ENCODE measurements at regions not wholly inside any gene's neighbourhood (a gene's known extent, or its start where the extent isn't known, plus 50 kb on each side); places are given as distances from the start of the nearest gene placed in this dataset.

DNA sequence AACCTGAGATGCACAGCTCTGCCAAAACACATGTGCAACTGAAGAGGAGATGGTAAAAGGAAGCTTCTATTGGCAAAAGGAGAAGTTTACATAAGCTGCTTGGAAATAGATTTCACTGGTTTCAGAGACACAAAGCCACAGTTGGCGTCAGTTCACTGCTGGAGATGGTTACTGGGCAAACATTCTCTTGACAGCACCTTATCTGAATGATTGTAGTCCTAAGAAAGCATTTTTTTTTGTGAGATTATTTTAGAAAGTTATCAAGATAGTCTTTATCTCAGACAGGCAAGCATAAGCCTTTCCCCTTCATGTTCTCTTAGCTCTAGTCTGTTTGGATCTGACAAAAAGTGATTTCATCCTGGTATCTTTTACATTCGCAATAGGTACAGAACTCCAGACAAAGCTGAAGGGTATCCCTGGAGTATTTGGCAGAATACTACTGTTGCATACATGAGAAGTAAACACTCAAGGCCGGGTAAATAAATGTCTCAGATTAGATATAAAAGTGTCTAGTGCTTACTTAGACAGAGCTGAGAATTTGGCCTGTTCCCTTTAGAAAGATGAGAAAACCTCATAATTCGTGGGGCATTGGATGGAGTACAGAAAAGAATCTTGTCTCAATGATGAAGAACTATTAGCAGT lies 1668.0 kb upstream of the NUDT12 start:
- Histone ChIP-seq H3K9me3 (replicated peaks) (no peaks in the 10 kb centered on the region), H3K36me3 (no peaks in the 10 kb centered on the region), H3K4me1 (no peaks in the 10 kb centered on the region), H3K27ac (replicated peaks) (no peak overlapping the region), H3K4me3 (no peak overlapping the region), H3K27me3 (ENCODE audit: low read depth) (no peaks in the 10 kb centered on the region)
- intact Hi-C loops (cut with micrococcal nuclease), result no loop called here
- DNase-seq, result no peak
- TF ChIP-seq, protein P1, sequence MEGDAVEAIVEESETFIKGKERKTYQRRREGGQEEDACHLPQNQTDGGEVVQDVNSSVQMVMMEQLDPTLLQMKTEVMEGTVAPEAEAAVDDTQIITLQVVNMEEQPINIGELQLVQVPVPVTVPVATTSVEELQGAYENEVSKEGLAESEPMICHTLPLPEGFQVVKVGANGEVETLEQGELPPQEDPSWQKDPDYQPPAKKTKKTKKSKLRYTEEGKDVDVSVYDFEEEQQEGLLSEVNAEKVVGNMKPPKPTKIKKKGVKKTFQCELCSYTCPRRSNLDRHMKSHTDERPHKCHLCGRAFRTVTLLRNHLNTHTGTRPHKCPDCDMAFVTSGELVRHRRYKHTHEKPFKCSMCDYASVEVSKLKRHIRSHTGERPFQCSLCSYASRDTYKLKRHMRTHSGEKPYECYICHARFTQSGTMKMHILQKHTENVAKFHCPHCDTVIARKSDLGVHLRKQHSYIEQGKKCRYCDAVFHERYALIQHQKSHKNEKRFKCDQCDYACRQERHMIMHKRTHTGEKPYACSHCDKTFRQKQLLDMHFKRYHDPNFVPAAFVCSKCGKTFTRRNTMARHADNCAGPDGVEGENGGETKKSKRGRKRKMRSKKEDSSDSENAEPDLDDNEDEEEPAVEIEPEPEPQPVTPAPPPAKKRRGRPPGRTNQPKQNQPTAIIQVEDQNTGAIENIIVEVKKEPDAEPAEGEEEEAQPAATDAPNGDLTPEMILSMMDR (IDR thresholded peaks at IDR 0.05; ENCODE audit: borderline replicate concordance), result no peak

DNA sequence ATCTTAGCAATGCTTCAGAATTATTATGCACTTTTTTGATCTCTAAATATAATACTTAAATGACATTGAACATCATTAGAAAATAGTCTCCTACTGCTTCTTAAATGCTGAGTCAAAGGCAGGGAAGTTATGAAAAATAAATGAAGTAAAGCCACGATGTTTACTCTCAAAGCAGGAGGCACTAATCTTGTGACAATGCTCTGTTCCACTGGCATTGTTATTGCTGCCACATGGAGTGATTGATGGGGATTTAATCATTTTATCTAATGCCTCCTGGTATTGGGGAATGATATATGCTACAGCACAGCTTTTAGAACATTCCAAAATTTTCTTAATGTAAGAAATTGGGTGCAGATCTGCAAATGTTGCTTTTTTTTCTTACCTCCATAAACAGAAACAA lies 1655.4 kb upstream of the NUDT12 start:
- H3K4me1 ChIP-seq, result no peaks in the 10 kb centered on the region
- TF ChIP-seq, protein P1 (IDR thresholded peaks at IDR 0.05; ENCODE audit: borderline replicate concordance), result no peak
- intact Hi-C loops (cut with micrococcal nuclease), result no loop called here
- H3K9me3 ChIP-seq (replicated peaks), result peaks cover 15% of the 10 kb centered on the region
- DNase-seq, result no peak
- H3K27ac ChIP-seq (replicated peaks), result no peak overlapping the region
- H3K27me3 ChIP-seq (ENCODE audit: low read depth), result no peaks in the 10 kb centered on the region
- H3K4me3 ChIP-seq, result no peak overlapping the region
- H3K36me3 ChIP-seq, result no peaks in the 10 kb centered on the region

DNA sequence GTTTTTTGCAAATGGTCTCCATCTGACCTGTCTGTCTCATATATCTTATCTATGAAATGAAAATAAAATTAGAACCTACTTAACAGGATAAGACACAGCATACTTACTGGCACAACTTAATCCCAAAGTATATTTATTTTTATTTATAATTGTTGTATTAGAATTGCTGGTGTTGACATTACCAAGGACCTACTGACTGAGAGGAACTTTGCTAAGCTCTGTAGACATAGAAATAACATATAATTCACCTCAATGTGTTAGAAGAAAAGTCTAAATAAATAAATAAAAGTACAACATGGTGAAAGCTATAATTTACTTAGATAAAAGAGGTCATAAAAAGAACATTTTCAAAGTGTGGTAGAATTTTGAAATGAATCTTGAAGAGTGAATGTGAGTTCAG lies 1650.5 kb upstream of the NUDT12 start:
- intact Hi-C loops (cut with micrococcal nuclease), result no loop called here
- Histone ChIP-seq H3K4me1 (no peaks in the 10 kb centered on the region), H3K9me3 (replicated peaks) (no peaks in the 10 kb centered on the region), H3K27ac (replicated peaks) (no peak overlapping the region), H3K4me3 (no peak overlapping the region), H3K36me3 (no peaks in the 10 kb centered on the region), H3K27me3 (ENCODE audit: low read depth) (no peaks in the 10 kb centered on the region)
- TF ChIP-seq, protein P1 (IDR thresholded peaks at IDR 0.05; ENCODE audit: borderline replicate concordance), result no peak
- no peak for DNase-seq

DNA sequence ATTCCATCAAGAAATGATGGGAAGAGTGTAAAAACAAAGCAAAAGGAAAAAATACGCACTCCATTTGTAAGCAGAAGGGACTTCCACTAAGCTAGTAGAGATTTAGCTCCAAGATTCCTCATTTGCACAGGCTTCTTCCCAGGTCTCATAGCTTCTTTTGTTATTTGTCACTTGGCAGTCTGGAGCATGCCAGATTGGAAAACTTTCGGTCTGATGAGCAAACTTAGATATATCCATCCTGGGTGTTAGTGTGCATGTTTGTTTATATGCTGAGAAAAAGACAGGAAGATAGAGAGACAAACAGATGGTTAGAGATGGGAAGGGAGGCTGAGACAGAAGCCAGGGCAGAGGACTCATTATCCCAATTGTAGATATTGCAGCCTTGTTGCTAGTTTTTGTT lies 1644.5 kb upstream of the NUDT12 start:
- TF ChIP-seq, protein P1 (IDR thresholded peaks at IDR 0.05; ENCODE audit: borderline replicate concordance), result no peak
- H3K9me3 ChIP-seq (replicated peaks), result peaks cover 12% of the 10 kb centered on the region
- H3K4me3 ChIP-seq, result no peak overlapping the region
- H3K4me1 ChIP-seq, result no peaks in the 10 kb centered on the region
- H3K36me3 ChIP-seq, result no peaks in the 10 kb centered on the region
- intact Hi-C loops (cut with micrococcal nuclease), result no loop called here
- no peak overlapping the region for H3K27ac ChIP-seq (replicated peaks)
- H3K27me3 ChIP-seq (ENCODE audit: low read depth), result no peaks in the 10 kb centered on the region
- no peak for DNase-seq

DNA sequence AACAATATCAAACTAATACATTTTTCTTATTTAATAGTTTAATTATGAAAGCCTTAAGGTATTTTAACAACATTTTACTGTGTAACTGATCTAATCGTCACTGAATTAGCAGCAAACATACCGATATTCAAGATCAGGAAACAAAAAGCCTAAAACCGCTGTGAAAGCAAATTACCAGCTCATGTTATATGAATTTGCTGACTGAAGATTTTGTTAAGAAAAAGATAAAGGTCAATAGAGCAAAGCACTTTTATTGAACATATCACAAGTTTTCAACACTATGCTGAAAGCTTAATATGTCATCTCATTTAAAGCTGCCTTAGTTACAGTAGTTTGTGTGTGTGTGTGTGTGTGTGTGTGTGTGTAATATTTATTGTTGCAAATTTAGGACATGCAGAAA lies 1634.9 kb upstream of the NUDT12 start:
- intact Hi-C loops (cut with micrococcal nuclease), result no loop called here
- no peak overlapping the region for H3K4me3 ChIP-seq
- H3K27me3 ChIP-seq (ENCODE audit: low read depth), result no peaks in the 10 kb centered on the region
- no peaks in the 10 kb centered on the region for H3K4me1 ChIP-seq
- TF ChIP-seq, protein P1 (IDR thresholded peaks at IDR 0.05; ENCODE audit: borderline replicate concordance), result no peak
- no peaks in the 10 kb centered on the region for H3K36me3 ChIP-seq
- H3K9me3 ChIP-seq (replicated peaks), result peaks cover 24% of the 10 kb centered on the region
- H3K27ac ChIP-seq (replicated peaks), result no peak overlapping the region
- no peak for DNase-seq

Data from left ventricle myocardium inferior (tissue), 1 donor.